K562 (cell line): ENCODE measurements at regions not wholly inside any gene's neighbourhood (a gene's known extent, or its start where the extent isn't known, plus 50 kb on each side); places are given as distances from the start of the nearest gene placed in this dataset.

Experiments
- ATAC-seq: fragments of 200-7000 bp; cut with Tn5 transposase; 3 replicates; pipeline ENCODE4 v1.9.1; 2020; ENCODE audit warnings: moderate library complexity
- BruUV-seq: library from RNA; stranded (reverse); fragments of 400-500 nt; replicated peaks from 2 replicates; lab custom pipeline; 2021; lab: Mats Ljungman, UMichigan
- CTCF ChIA-PET: fragments of 300-600 bp; formaldehyde crosslinking; extraction: SDS; loops from one replicate; lab custom pipeline; 2021; ENCODE audit warnings: low intra/inter-chr PET ratio; lab: Yijun Ruan, JAX
- POLR2A ChIA-PET: fragments of 300-600, 350-650 bp; sonication (Branson Sonifier 250); formaldehyde crosslinking; extraction: SDS; loops from one replicate; lab custom pipeline; 2021; ENCODE audit warnings: antibody characterized with exemption, inconsistent platforms; lab: Yijun Ruan, JAX
- DNase-seq, 4 experiments: peaks; one replicate each; pipeline versions ENCODE4 v3.0.0 to v3.0.0-alpha.2; 2011 to 2018; ENCODE audit warnings: low spot score in 3 of 4, mixed read lengths in 3 of 4; ENCODE audit errors: extremely low read depth in 1 of 4
- FAIRE-seq: peaks from 2 replicates; lab custom pipeline; 2011; peaks lifted over from hg19 to GRCh38; lab: Jason Lieb, UNC
- H2AFZ ChIP-seq: 2 replicates; pipeline ENCODE4 v1.6.0; 2011; ENCODE audit warnings: low read depth, low read length, control low read depth, inconsistent platforms
- H3K27ac ChIP-seq: fragments of 200-600 bp; 3 replicates; pipeline ENCODE4 v1.8.0; 2011; ENCODE audit warnings: low read depth, mild to moderate bottlenecking, control low read depth, inconsistent platforms, low read length, moderate library complexity, mixed read lengths; ENCODE audit errors: extremely low read depth
- H3K27me3 ChIP-seq, 2 experiments: fragments of 300-600 bp in 1 of 2; 2 replicates in 1 of 2; 3 replicates in 1 of 2; pipeline versions ENCODE4 v1.6.0 to v1.8.0; 2011; ENCODE audit warnings: inconsistent platforms in 2 of 2, low read length in 2 of 2, mild to moderate bottlenecking in 1 of 2, mixed read lengths in 1 of 2, moderate library complexity in 1 of 2; ENCODE audit not compliant: control insufficient read depth in 2 of 2, insufficient read depth in 2 of 2
- H3K36me3 ChIP-seq: fragments of 300-600 bp; 3 replicates; pipeline ENCODE4 v1.8.0; 2011; ENCODE audit warnings: mild to moderate bottlenecking, low read length, inconsistent platforms; ENCODE audit not compliant: control insufficient read depth, insufficient read depth
- H3K4me1 ChIP-seq, 2 experiments: fragments of 200-600 bp in 1 of 2; replicated peaks in 1 of 2; 2 replicates in 1 of 2; 3 replicates in 1 of 2; pipeline versions ENCODE4 v1.5.1 to v1.8.0; 2011; ENCODE audit warnings: inconsistent platforms in 2 of 2, low read length in 2 of 2, mild to moderate bottlenecking in 1 of 2, mixed read lengths in 1 of 2, moderate library complexity in 1 of 2; ENCODE audit not compliant: control insufficient read depth in 2 of 2, insufficient read depth in 2 of 2
- H3K4me2 ChIP-seq: 2 replicates; pipeline ENCODE4 v1.6.1; 2011; ENCODE audit warnings: low read length, control low read depth, inconsistent platforms, mixed read lengths; ENCODE audit not compliant: insufficient read depth
- H3K4me3 ChIP-seq: fragments of 200-600 bp; sonication (generic), shearing (Covaris generic); 2 replicates; pipeline ENCODE4 v1.5.1; 2016; ENCODE audit warnings: control low read depth, inconsistent platforms
- H3K79me2 ChIP-seq: fragments of 200-600 bp; 3 replicates; pipeline ENCODE4 v1.8.0; 2011; ENCODE audit warnings: low read length, inconsistent platforms; ENCODE audit not compliant: control insufficient read depth, insufficient read depth
- H3K9ac ChIP-seq, 2 experiments: 2 replicates each; pipeline versions ENCODE4 v1.6.0 to v1.6.1; 2011; ENCODE audit warnings: low read depth in 2 of 2, low read length in 2 of 2, control low read depth in 1 of 2, inconsistent platforms in 1 of 2, mild to moderate bottlenecking in 1 of 2, mixed read lengths in 1 of 2; ENCODE audit not compliant: insufficient read depth in 1 of 2
- H3K9me1 ChIP-seq: one replicate; pipeline ENCODE4 v1.6.0; 2011; ENCODE audit warnings: inconsistent platforms, mild to moderate bottlenecking, low read length, moderate library complexity; ENCODE audit not compliant: control insufficient read depth, insufficient read depth
- H3K9me3 ChIP-seq: replicated peaks from 2 replicates; pipeline ENCODE4 v1.5.1; 2011; ENCODE audit warnings: low read depth, low read length, inconsistent platforms; ENCODE audit not compliant: control insufficient read depth, insufficient read depth
- H4K20me1 ChIP-seq: replicated peaks from 2 replicates; pipeline ENCODE4 v1.6.1; 2011; ENCODE audit warnings: low read length, inconsistent platforms, mixed read lengths; ENCODE audit not compliant: control insufficient read depth, insufficient read depth
- E2F5 ChIP-seq: sonication (generic); formaldehyde crosslinking; IDR thresholded peaks from 2 replicates; pipeline ENCODE4 v1.8.0; 2022; ENCODE audit warnings: mild to moderate bottlenecking, missing genetic modification reagents
- ETV5 ChIP-seq: sonication (generic); formaldehyde crosslinking; IDR thresholded peaks from 2 replicates; pipeline ENCODE4 v1.4.0; 2020; ENCODE audit warnings: low read depth, mild to moderate bottlenecking, missing genetic modification reagents
- EWSR1 ChIP-seq: fragments of 450-650 bp; IDR thresholded peaks from 2 replicates; pipeline ENCODE4 v1.6.1; 2018; ENCODE audit warnings: borderline replicate concordance, mild to moderate bottlenecking, low read depth, moderate library complexity; ENCODE audit not compliant: partially characterized antibody
- GTF2F1 ChIP-seq: IDR thresholded peaks from 2 replicates; pipeline ENCODE4 v1.6.1; 2011; ENCODE audit warnings: low read depth, low read length, improper control_type of control experiment
- MBD1 ChIP-seq: fragments of 250-450 bp; sonication (Bioruptor Pico); IDR thresholded peaks from 2 replicates; pipeline ENCODE4 v1.8.0; 2022; ENCODE audit warnings: inconsistent platforms
- REST ChIP-seq, 2 experiments: fragments of 450-650 bp; formaldehyde crosslinking in 1 of 2; IDR thresholded peaks; 2 replicates each; pipeline versions ENCODE4 v1.4.0 to v1.6.1; 2014 to 2020; ENCODE audit warnings: mild to moderate bottlenecking in 2 of 2, borderline replicate concordance in 1 of 2, low read depth in 1 of 2
- SIRT6 ChIP-seq: IDR thresholded peaks from one replicate; pipeline ENCODE4 v1.6.1; 2012; ENCODE audit warnings: low read depth, mild to moderate bottlenecking, control low read depth, inconsistent platforms, low read length, moderate library complexity
- SP1 ChIP-seq: sonication (generic); formaldehyde crosslinking; IDR thresholded peaks from 2 replicates; pipeline ENCODE4 v1.8.1; 2022; ENCODE audit warnings: mild to moderate bottlenecking, missing genetic modification reagents
- SRSF1 ChIP-seq: fragments of 200-400 bp; formaldehyde crosslinking; IDR thresholded peaks from 2 replicates; pipeline ENCODE4 v1.6.1; 2017; ENCODE audit warnings: mild to moderate bottlenecking, low read depth, low read length, moderate library complexity
- SRSF9 ChIP-seq: fragments of 200-400 bp; formaldehyde crosslinking; IDR thresholded peaks from 2 replicates; pipeline ENCODE4 v1.6.1; 2017; ENCODE audit warnings: low read depth, low read length, borderline replicate concordance
- TAF15 ChIP-seq: fragments of 200-400 bp; formaldehyde crosslinking; IDR thresholded peaks from 2 replicates; pipeline ENCODE4 v1.6.1; 2017; ENCODE audit warnings: mild to moderate bottlenecking, low read depth, low read length, moderate library complexity
- WGBS: fragments of 100-300 bp; shearing (Covaris generic); methylation state at CpG from one replicate; pipeline ENCODE4 v1.1.6; 2016; ENCODE audit warnings: low coverage, mixed read lengths; ENCODE audit not compliant: insufficient coverage; ENCODE audit errors: missing lambda C conversion rate; 5-methylcytosine and 5-hydroxymethylcytosine counted together
- in situ Hi-C: fragments of 300-500 bp; cut with MboI; formaldehyde crosslinking; loops from 4 replicates; pipeline ENCODE4 v1.15.0; 2018; ENCODE audit warnings: inconsistent platforms, mixed read lengths
- intact Hi-C: fragments of 100-400 bp; cut with micrococcal nuclease; formaldehyde crosslinking; loops from 2 replicates; pipeline ENCODE4 v1.14.2; 2022

- in situ Hi-C loops = no loop called here
- ATAC-seq (no peak), DNase-seq (no peak), FAIRE-seq (no peak)
- no peaks in the 10 kb centered on the region for H4K20me1 ChIP-seq
- H3K27me3 ChIP-seq = no peaks in the 10 kb centered on the region
- intact Hi-C loops = no loop called here
- no peak overlapping the region for H3K4me2 ChIP-seq
- H3K4me3 ChIP-seq = no peak overlapping the region
- ChIA-PET CTCF (no interaction called here), POLR2A (no interaction called here)
- H3K9me1 ChIP-seq = no peaks in the 10 kb centered on the region
- H3K36me3 ChIP-seq = no peaks in the 10 kb centered on the region
- no peaks in the 10 kb centered on the region for H3K9me3 ChIP-seq
- no TSS peak for BruUV-seq
- no peaks in the 10 kb centered on the region for H3K4me1 ChIP-seq
- H3K27ac ChIP-seq = no peak overlapping the region
- H3K9ac ChIP-seq = no peak overlapping the region
- WGBS = 0% methylated on average over 1 of the region's 1 CpG
- H2AFZ ChIP-seq = no peak overlapping the region
- no peaks in the 10 kb centered on the region for H3K79me2 ChIP-seq
- no peak for TF ChIP-seq TAF15
- TF ChIP-seq SRSF9 = no peak
- no peak for TF ChIP-seq ETV5 (CRISPR knock-in tag)
- no peak for TF ChIP-seq SP1 (CRISPR knock-in tag)
- no peak for TF ChIP-seq REST (IDR thresholded peaks at IDR 0.05; ENCODE audit: borderline replicate concordance)
- no peak for TF ChIP-seq REST (CRISPR knock-in tag; IDR thresholded peaks at IDR 0.05; ENCODE audit: low read depth)
- TF ChIP-seq SRSF1 = no peak
- no peak for TF ChIP-seq E2F5 (CRISPR knock-in tag)
- no peak for TF ChIP-seq MBD1 (CRISPR knock-in tag)
- TF ChIP-seq GTF2F1 = no peak
- TF ChIP-seq SIRT6 = no peak
- TF ChIP-seq EWSR1 = no peak
These were observed 850.0 kb upstream of the FBXO33 start for GRCh38 chr14:40282196-40282595.
